ENCODE measurements at regions not wholly inside any gene's neighbourhood (a gene's known extent, or its start where the extent isn't known, plus 50 kb on each side); places are given as distances from the start of the nearest gene placed in this dataset.

DNA sequence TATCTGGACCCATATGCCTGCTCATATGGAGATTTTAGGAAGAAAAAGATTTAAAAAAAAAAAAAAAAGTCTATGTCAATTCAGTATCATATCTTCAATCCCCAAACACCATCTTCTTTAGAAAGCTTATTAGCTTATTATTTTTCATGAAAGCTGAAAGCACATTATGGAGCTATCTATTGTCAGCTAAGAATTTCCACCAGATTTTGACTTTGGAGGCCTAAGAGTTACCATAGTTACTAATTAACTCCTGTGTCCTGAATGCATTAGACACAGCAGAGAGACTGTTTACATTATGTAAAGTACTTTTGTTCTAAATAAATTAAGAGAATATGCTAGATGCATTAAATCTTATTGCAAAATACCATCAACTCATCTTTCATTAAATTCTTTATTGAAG is 255.5 kb upstream of the NRSN1 start:
- H3K9me3 ChIP-seq (ENCODE audit: low read length), result no peaks in the 10 kb centered on the region
- DNase-seq (ENCODE audit: low spot score) (no peak), FAIRE-seq (no peak), ATAC-seq (no peak)
- H2AFZ ChIP-seq (ENCODE audit: low read length), result no peak overlapping the region
- H3K27ac ChIP-seq (ENCODE audit: extremely low read length, insufficient read depth, low read length), result no peak overlapping the region
- CTCF ChIA-PET (ENCODE audit: low intra/inter-chr PET ratio, low total read pairs), result no interaction called here
- no peaks in the 10 kb centered on the region for H3K79me2 ChIP-seq (ENCODE audit: insufficient read depth, low read length)
- no peak overlapping the region for H3K4me2 ChIP-seq (ENCODE audit: low read depth, low read length)
- H3K36me3 ChIP-seq (replicated peaks in 1 of 2; ENCODE audit: control insufficient read depth in 1 of 2, insufficient read depth in 2 of 2, low read length in 2 of 2), result no peaks in the 10 kb centered on the region
- no peaks in the 10 kb centered on the region for H4K20me1 ChIP-seq (ENCODE audit: insufficient read depth, low read length)
- POLR2A ChIA-PET, result no interaction called here
- no peaks in the 10 kb centered on the region for H3K4me1 ChIP-seq (ENCODE audit: insufficient read depth, low read length)
- TF ChIP-seq CEBPG (CRISPR knock-in tag; IDR thresholded peaks at IDR 0.05) (no peak), MAFG (CRISPR knock-in tag; IDR thresholded peaks at IDR 0.05) (no peak), WIZ (CRISPR knock-in tag; IDR thresholded peaks at IDR 0.05) (no peak), SCMH1 (CRISPR knock-in tag; IDR thresholded peaks at IDR 0.05; ENCODE audit: borderline replicate concordance) (no peak), PRMT3 (CRISPR knock-in tag; IDR thresholded peaks at IDR 0.05; ENCODE audit: borderline replicate concordance, low read depth) (no peak)
- TF ChIP-seq, protein P1, sequence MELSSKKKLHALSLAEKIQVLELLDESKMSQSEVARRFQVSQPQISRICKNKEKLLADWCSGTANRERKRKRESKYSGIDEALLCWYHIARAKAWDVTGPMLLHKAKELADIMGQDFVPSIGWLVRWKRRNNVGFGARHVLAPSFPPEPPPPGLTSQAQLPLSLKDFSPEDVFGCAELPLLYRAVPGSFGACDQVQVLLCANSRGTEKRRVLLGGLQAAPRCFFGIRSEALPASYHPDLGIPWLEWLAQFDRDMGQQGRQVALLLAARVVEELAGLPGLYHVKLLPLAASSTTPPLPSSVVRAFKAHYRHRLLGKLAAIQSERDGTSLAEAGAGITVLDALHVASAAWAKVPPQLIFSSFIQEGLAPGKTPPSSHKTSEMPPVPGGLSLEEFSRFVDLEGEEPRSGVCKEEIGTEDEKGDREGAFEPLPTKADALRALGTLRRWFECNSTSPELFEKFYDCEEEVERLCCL (CRISPR knock-in tag; IDR thresholded peaks at IDR 0.05; ENCODE audit: borderline replicate concordance), result no peak
- TF ChIP-seq, protein P2, sequence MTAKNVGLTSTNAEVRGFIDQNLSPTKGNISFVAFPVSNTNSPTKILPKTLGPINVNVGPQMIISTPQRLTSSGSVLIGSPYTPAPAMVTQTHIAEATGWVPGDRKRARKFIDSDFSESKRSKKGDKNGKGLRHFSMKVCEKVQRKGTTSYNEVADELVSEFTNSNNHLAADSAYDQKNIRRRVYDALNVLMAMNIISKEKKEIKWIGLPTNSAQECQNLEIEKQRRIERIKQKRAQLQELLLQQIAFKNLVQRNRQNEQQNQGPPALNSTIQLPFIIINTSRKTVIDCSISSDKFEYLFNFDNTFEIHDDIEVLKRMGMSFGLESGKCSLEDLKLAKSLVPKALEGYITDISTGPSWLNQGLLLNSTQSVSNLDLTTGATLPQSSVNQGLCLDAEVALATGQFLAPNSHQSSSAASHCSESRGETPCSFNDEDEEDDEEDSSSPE (CRISPR knock-in tag; IDR thresholded peaks at IDR 0.05), result no peak
- no peak overlapping the region for H3K9ac ChIP-seq (ENCODE audit: insufficient read depth, low read depth, low read length)
- no peaks in the 10 kb centered on the region for H3K27me3 ChIP-seq (ENCODE audit: control insufficient read depth in 1 of 2, insufficient read depth in 2 of 2, low read length in 2 of 2)
- BruUV-seq (replicated peaks), result no TSS peak
- in situ Hi-C loops (cut with HindIII; ENCODE audit: extremely low pct_ligation_motif_present, low pct_unique_long_range_greater_than_20kb), result no loop called here
- intact Hi-C loops (cut with micrococcal nuclease; ENCODE audit: unreplicated experiment), result no loop called here
- H3K4me3 ChIP-seq (replicated peaks in 1 of 3; ENCODE audit: insufficient read depth in 1 of 3, low read depth in 2 of 3, low read length in 3 of 3), result no peak overlapping the region

DNA sequence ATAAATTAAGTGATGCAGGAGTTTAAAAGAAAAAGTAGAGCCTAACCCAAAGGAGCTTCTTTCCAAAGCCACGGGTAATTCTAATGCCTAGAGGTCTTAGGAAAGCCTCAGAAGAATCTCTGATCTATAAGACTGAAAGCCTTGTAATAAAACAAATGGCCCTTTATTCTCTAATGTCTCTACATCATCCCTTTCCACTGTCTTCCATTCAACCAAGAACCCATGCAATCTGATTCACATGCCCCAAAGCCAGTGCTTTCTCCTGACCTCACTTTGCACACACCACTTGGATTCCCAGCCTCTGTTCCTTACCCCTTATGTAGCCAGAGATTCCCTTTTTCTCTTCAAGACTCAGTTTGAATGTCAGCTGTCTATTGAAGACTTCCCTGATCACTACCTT is 252.9 kb upstream of the NRSN1 start:
- H3K36me3 ChIP-seq (replicated peaks in 1 of 2; ENCODE audit: control insufficient read depth in 1 of 2, insufficient read depth in 2 of 2, low read length in 2 of 2), result no peaks in the 10 kb centered on the region
- no peak for ATAC-seq
- no peaks in the 10 kb centered on the region for H3K27me3 ChIP-seq (ENCODE audit: control insufficient read depth in 1 of 2, insufficient read depth in 2 of 2, low read length in 2 of 2)
- POLR2A ChIA-PET, result no interaction called here
- H2AFZ ChIP-seq (ENCODE audit: low read length), result no peak overlapping the region
- intact Hi-C loops (cut with micrococcal nuclease; ENCODE audit: unreplicated experiment) (no loop called here), in situ Hi-C loops (cut with HindIII; ENCODE audit: extremely low pct_ligation_motif_present, low pct_unique_long_range_greater_than_20kb) (no loop called here)
- H3K27ac ChIP-seq (ENCODE audit: extremely low read length, insufficient read depth, low read length), result no peak overlapping the region
- CTCF ChIA-PET (ENCODE audit: low intra/inter-chr PET ratio, low total read pairs), result no interaction called here
- no peaks in the 10 kb centered on the region for H3K79me2 ChIP-seq (ENCODE audit: insufficient read depth, low read length)
- H3K4me2 ChIP-seq (ENCODE audit: low read depth, low read length), result no peak overlapping the region
- no peak overlapping the region for H3K9ac ChIP-seq (ENCODE audit: insufficient read depth, low read depth, low read length)
- H3K4me3 ChIP-seq (replicated peaks in 1 of 3; ENCODE audit: insufficient read depth in 1 of 3, low read depth in 2 of 3, low read length in 3 of 3), result no peak overlapping the region
- 3% methylated on average over 1 of the region's 1 CpG for WGBS (ENCODE audit: low lambda C conversion rate)
- BruUV-seq (replicated peaks), result no TSS peak
- DNase-seq (ENCODE audit: low spot score), result no peak
- FAIRE-seq, result no peak
- H4K20me1 ChIP-seq (ENCODE audit: insufficient read depth, low read length), result no peaks in the 10 kb centered on the region
- H3K4me1 ChIP-seq (ENCODE audit: insufficient read depth, low read length), result no peaks in the 10 kb centered on the region
- H3K9me3 ChIP-seq (ENCODE audit: low read length), result no peaks in the 10 kb centered on the region
- no peak for TF ChIP-seq ZEB1 (IDR thresholded peaks at IDR 0.05; ENCODE audit: insufficient replicate concordance, low read depth)
- no peak for TF ChIP-seq ZNF569 (CRISPR knock-in tag; IDR thresholded peaks at IDR 0.05; ENCODE audit: borderline replicate concordance)
- no peak for TF ChIP-seq FOXK2 (IDR thresholded peaks at IDR 0.05)
- TF ChIP-seq MBNL3 (CRISPR knock-in tag; conservative IDR thresholded peaks at IDR 0.05), result no peak
- no peak for TF ChIP-seq GPN1 (CRISPR knock-in tag; IDR thresholded peaks at IDR 0.05; ENCODE audit: borderline replicate concordance)
- TF ChIP-seq NFKB2 (CRISPR knock-in tag; IDR thresholded peaks at IDR 0.05; ENCODE audit: borderline replicate concordance), result no peak
- TF ChIP-seq, protein P3, sequence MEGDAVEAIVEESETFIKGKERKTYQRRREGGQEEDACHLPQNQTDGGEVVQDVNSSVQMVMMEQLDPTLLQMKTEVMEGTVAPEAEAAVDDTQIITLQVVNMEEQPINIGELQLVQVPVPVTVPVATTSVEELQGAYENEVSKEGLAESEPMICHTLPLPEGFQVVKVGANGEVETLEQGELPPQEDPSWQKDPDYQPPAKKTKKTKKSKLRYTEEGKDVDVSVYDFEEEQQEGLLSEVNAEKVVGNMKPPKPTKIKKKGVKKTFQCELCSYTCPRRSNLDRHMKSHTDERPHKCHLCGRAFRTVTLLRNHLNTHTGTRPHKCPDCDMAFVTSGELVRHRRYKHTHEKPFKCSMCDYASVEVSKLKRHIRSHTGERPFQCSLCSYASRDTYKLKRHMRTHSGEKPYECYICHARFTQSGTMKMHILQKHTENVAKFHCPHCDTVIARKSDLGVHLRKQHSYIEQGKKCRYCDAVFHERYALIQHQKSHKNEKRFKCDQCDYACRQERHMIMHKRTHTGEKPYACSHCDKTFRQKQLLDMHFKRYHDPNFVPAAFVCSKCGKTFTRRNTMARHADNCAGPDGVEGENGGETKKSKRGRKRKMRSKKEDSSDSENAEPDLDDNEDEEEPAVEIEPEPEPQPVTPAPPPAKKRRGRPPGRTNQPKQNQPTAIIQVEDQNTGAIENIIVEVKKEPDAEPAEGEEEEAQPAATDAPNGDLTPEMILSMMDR (CRISPR knock-in tag; IDR thresholded peaks at IDR 0.05), result no peak
- no peak for TF ChIP-seq CBX1 (IDR thresholded peaks at IDR 0.05; ENCODE audit: low read depth)
- no peak for TF ChIP-seq PAF1 (CRISPR knock-in tag; IDR thresholded peaks at IDR 0.05)
- no peak for TF ChIP-seq NR2F2 (IDR thresholded peaks at IDR 0.05; ENCODE audit: borderline replicate concordance, low read depth)
- TF ChIP-seq ZSCAN12 (CRISPR knock-in tag; IDR thresholded peaks at IDR 0.05), result no peak

Data from HepG2 (cell line).